HT1080 (cell line): ENCODE measurements at regions not wholly inside any gene's neighbourhood (a gene's known extent, or its start where the extent isn't known, plus 50 kb on each side); places are given as distances from the start of the nearest gene placed in this dataset. TPM values are rescaled to one million over a fixed set of nuclear protein-coding genes. Genes with fewer than 3 reads are reported as not detected.

Experiments
- DNase-seq: peaks from one replicate; pipeline ENCODE4 v3.0.0-alpha.2; 2015; ENCODE audit warnings: low read depth
- small RNA-seq: library from RNA; depleted of rRNA; stranded (forward); fragments of <200 nt; gene quantifications from one replicate; pipeline ENCODE3, GENCODE V24; 2014

- no peak for DNase-seq
These were observed 61.4 kb upstream of the ELK3 start for GRCh38 chr12:96132819-96133218.

- DNase-seq = no peak
These were observed 60.0 kb upstream of the ELK3 start for GRCh38 chr12:96134200-96134599.

DNA sequence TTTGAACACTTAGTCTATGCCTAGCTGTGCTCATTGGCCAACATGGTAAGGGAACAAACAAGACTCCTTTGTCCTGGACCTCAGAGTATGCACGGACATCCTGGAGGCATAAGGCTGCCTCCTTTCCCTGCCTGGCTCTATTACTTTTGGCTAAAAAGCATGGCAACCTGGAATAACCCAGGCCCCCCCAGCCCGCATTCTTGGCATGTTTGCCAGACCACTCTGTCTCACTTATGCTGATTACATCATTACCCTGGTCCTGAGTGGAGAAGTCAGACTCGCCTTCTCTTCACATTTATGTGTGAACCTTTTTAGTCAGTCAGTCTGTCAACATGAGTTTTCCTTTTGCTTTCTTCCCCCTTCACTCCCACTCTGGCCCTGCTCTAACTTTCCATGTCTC lies 58.0 kb upstream of the ELK3 start:
- peak; percentile 79 for DNase-seq

DNA sequence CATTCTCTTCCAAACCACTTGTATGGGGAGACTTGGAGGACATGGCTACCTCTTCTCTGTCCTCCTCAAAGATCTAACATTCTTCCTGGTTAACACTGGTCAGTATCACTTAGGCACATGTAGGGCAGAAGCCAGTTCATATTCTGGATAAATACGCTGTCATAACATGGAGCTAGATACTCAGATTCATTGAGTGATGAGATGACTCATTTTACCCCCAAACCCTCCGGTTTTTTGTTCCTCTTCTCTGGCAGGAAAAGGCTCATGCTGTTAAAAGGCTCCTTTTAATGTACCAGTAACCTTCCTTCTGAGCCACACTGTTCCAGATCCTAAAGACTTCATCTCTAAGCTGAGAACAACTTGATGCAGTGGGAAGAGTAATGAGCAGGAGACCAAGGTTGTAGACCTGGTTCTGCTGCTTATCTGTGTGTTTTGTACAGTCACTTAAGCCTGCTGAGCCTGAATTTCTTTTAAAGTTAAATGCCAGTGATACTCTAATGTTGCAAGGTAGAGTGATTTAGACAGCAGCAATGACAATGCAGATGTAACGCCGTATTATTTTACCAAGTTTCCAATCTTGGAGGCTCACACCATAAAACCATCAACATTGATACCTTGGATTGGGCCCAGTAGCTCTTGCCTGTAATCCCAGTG lies 57.3 kb upstream of the ELK3 start:
- DNase-seq = peak; percentile 64

GRCh38 chr12:96140174-96140573 lies 54.0 kb upstream of the ELK3 start:
- peak; percentile 83 for DNase-seq

- DNase-seq = no peak
These were observed 52.8 kb upstream of the ELK3 start for GRCh38 chr12:96141216-96141912.

DNA sequence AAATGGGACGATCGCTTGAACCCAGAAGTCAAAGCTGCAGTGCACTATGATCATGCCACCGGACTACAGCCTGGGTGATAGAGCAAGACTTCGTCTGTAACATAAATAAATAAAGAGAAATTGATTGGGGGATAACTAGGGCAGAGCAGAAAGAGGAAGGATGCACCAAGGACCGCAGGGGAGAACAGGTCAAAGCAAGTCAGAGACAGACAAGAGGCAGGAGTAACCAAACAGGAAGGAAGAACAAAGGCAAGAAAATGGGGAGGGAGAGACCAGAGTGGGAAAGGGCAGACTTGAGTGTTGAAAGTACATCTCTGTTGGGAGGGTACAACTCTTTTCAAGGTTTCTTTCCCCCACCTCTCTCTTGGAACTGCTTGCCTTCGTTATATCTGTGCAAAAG lies 50.8 kb upstream of the ELK3 start:
- no peak for DNase-seq

DNA sequence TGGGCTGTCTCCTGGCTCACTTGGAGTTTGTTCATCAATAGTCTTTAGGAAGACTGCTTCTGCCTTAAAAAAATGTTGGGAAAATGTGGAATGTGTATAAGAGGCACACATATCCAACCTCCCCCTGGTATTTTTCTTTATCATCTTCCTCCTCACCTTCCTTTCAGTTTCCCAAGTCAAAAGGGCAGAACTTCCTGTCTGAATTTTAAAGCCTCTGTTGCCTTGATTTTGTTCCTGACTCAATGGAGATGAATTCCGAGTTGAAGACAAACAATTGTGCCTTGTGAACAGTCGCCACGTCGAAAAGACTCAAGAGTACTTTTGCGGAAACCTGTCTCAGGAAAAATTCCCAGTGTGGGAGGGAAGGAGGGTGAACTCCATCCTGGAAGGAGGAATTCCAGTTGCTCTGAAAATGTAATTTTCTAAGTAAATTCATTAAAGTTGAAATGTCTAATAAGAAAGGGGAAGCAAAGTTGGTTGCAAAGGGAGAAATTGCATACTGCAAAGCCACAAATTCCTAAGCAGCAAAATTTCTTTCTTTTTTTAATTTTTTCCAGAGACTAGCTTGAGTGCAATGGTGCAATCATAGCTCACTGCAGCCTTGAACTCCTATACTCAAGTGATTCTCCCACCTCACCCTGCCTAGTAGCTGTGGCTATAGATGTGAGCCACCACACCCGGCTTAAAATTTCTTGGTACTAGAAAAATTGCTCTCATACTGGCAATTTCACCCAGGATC lies 50.2 kb upstream of the ELK3 start:
- DNase-seq = peak; percentile 24

Small RNA genes in the stretch of these regions (small RNA-seq; reads per million reads assigned to genes)
- gene RN7SL88P = not detected
